ENCODE measurements at regions not wholly inside any gene's neighbourhood (a gene's known extent, or its start where the extent isn't known, plus 50 kb on each side); places are given as distances from the start of the nearest gene placed in this dataset.

DNA sequence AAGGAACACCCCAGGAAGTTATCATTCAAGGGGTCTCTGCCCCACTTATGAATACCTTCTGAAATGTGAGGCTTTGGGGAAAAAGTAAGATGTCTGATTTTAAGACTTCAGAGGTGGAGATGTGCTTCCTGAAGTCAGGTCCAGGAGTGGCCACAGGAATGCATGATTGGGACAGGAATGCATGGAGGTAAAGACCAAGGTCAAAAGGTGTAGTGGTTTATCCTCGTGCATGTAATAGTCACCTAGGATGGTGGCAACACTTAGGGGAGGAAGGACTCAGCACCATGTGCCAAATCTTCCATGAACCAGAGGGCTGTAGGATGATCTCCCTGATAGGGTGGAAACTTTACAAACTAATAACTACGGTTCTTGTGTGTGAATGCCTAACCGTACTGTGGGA, 217.3 kb downstream of the C12orf75 start:
- no peak for DNase-seq

DNA sequence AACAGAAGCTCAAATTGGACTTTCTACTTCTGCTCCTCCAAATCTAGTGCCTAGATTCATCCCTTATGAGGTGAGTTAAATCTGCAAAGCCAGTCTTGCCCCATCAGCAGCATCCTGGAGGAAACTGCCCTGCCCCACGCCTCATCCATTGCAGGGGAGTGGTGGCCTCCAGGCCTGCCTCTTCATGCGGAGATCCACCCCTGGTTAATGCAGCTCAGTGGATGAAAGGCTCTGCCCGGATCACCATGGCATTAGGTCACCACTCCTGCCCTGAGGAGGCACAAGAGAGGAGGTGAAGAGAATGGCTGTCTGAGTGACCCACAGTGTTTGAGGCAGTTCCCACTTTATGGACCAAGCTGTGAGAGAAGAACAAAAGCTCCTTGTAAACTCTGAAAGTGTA, 218.1 kb downstream of the C12orf75 start:
- DNase-seq, result no peak

DNA sequence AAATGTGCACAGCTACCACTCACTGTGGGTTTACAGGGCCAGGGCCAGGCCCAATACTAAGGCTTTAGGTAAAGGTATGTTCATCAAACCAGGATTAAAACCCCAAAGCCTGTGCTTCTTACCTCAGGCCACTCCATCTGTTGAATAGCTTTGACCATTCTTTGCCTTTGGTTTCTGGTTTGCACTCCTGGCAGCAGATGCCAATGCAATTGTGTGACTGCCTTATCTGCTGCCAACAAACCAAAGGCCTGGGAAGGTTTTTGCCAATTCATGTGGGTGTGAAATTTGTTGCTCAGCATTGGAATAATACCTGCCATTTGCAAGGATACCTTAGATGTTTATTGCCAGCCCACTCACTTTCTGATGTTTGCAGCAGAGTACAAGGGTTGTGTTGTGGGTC, 221.6 kb downstream of the C12orf75 start:
- no peak for DNase-seq

DNA sequence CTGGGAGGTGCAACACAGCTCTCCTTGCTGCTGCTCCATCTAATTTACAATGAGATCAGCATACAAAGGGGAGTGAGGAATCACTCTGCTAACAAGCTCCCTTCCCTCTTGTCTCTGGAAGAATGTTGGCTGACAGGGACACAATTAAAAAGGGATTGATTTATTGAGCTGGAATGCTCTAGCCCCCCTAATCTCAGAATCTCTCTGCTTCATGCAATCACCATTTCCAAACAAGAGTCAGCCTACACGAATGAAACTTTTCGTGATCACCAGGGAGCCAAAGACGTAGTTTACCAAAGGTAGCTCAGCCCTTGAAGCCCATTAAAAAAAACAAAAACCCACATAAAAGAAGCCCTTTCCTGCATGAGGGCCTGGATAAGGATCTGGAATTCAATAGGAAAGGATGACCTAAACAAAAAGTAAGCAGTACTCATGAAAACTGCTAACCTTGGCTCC, 223.8 kb downstream of the C12orf75 start:
- no peak for DNase-seq

DNA sequence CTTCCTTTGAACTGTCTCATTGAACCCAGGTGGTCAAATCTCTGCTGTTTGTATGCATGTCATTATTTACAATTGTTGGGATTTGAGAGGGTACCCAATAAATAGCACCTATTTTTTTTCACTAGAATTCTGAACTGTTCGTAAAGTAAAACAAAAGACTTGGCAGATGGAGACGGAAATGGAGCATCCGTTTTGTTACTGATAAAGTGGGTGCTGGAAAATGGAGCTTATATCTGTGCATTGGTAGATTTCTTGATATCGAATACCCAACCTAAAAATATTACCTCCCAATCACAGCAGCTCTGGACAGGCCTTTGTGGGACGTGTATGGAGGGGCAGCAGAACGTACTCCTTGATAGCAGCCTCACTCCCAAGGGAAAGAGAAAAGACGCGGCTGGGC, 224.4 kb downstream of the C12orf75 start:
- DNase-seq, result no peak

DNA sequence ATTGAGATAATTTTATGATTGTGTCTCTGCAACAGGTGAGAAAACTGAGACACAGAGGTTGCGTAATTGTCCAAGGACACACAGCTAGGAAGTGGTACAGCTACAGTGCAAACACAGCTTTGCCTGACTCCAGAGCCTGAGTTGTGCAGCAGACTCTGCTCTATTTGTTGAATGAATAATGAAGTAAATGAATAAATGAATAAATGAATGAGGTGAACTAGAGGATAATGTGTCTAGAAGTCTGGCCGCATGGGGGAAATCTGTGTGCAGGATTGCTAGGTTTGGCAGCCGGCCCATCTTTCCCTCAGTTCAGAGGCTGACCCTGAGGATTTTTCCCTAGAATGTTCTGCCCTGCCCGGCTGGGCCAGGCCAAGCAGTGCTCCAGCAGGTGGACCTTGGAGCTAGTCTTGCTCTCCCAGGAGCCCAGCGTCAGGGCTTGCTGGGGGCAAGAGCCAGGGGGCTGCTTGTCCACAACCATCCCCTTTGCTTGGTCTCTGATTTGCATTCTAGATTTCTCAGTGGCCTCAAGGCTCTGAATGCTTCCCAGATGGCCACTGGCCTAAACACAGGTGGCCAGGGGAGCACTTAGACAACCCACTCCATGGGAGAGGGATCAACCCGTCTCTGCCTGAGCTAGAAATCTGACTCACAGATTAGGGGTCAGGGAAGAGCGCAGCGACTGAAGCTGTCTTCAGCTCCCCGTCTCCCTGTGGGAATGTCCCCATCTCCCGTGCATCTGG, 225.2 kb downstream of the C12orf75 start:
- no peak for DNase-seq

DNA sequence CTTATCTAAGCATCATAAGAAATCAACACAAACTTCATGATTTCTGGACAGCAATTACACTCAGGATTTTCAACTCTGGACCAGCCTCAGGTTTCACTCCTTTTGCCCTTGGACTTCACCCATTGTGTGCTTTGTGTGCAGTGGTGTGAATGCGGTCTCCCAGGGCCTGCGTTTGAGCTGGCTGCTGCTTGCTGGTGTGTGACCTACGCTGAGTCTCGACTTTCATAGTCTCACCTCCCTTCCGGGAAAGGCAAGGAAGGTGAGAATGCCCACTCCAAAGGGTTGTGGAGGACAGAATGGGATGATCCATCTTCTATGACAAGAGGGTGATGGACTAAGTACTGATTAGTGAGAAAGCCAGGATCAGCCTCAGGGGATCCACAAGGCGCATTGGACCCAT, 228.8 kb downstream of the C12orf75 start:
- DNase-seq, result no peak

DNA sequence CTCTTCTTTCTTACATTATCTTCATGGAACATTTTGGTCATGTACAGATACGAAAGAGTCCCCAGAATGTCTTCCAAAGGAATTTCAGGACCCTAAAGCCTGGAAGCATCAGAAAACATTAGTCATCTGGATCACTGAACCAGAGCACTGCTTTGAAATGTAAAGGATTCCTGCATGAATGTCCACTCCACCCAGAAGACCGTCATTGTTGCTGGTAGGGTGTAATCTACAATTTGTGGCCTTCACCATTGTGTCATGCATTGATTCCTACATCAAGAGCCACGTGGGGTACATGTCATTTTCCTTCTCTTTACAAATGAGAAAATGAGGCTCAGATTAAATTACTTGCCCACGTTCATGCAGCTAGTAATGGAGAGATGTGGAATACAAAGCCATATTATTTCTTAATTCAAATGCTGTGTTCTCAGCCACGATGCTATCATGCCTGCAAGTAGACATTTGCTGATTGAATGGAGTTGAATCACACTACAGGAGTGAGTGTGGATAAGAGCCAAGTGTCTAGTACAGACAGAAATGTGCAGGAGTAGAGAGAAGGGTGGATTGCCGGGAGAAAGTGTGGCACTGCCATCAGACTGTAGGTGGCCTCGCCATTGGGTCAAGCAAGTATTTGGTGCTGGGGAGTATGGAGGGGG, 231.2 kb downstream of the C12orf75 start:
- DNase-seq, result no peak

DNA sequence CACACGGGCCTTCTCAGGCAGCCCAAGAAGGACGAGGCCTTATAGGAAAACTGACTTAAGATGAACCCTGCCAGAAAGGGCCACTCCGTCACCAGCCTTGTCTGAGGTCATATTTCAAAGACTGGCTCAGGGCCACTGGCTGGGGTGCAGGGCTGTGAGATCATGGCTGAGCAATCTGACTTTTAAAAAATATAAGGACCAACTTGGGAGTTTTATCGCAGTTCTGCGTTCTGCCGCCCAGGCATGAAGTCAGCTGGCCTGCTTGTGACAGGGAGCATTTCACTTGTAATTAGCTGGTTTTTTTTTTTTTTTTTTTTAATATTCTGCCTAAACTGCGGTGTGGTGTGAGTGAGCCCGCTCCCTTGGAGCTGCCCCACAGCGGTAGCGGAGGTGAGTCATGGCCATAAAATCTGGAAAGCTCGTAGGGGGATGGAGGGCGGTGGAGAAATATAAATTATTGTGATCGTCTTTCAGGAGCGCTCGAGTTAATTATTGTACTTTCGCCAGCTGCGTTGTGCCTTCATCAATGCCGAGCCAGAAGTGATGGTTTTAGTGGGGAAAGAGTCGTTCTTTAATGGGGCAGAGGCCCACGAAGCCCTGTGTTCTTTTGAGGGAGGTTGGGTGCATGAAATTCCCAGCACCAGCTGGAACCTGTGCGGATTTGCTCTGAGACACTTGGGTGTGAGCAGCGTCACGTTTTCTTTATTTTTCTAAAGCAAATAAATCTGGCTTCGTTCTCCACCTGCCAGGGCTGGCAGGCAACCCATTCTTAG, 231.9 kb downstream of the C12orf75 start:
- no peak for DNase-seq

DNA sequence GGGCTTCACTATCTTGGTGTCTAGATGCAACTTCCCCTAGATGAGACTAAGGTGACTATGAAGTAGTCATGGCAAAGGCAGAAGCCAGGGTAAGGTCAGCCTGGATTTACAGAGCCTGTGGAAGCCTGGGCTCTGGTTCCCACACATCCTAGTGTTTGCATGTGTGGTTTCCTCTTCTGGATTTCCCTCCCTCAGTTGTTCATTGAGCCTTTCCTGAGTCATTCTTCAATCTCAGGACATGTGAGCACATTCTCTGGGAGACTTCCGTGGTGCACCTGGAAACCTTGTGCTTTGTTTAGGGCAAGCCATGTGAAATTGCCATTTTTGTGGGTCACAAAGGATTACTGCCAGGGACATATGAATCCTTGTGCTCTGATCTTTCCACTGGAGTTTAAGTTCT, 236.6 kb downstream of the C12orf75 start:
- DNase-seq, result no peak

DNA sequence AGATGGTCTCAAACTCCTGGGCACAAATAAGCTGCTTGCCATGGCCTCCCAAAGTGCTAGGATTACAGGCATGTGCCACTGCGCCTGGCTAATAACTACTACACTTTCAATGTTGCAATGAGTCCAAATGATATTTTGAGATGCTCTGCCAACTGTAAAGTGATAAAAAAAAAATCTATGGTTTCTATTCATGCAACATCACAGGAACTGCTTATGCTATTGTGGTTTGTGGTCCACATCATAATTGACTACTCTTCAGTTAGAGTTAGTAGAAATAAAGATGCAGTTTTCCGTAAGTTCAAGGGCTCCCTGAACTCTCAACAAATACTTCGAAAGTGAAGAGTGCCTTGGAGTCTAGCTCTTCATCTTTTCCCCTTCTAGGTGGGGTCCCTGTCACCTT, 239.4 kb downstream of the C12orf75 start:
- no peak for DNase-seq

DNA sequence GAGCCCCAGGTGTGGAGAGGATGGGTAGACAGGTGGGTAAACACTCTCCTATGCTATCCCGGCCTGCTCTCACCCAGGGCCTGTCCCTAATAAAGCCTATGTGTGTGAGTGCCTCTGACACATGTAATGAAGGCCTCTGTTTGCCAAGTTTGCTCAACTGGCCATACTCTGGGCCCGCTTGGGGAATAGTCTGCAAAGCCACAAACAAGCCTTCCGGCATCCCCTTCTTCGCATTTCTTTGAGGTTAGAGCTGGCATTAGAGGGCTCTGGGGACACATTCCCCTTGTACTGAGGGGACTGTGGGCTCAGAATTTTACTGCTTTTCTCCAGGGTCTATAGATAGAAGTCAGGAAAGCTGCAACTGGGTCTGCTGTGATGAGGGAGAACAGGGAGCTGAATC, 240.5 kb downstream of the C12orf75 start:
- DNase-seq, result no peak

DNA sequence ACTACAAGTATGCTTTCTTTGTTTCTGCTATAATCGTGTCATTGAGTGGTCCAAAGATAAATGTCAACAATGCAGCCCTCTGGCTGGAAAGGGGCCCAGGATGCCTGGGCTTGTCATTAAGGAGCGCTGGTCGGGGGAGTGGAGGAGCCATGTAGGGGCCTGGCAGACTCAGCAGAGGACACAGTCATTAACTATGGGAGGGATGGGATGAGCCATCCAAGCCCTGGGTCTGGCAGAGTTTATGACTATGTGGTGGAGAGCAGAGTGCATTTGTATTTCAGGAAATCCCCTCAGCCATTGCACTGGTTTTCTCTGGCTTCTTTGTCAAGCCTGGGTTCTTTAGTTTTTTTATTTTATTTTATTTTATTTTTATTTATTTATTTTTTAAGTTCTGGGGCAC, 243.1 kb downstream of the C12orf75 start:
- DNase-seq, result no peak

DNA sequence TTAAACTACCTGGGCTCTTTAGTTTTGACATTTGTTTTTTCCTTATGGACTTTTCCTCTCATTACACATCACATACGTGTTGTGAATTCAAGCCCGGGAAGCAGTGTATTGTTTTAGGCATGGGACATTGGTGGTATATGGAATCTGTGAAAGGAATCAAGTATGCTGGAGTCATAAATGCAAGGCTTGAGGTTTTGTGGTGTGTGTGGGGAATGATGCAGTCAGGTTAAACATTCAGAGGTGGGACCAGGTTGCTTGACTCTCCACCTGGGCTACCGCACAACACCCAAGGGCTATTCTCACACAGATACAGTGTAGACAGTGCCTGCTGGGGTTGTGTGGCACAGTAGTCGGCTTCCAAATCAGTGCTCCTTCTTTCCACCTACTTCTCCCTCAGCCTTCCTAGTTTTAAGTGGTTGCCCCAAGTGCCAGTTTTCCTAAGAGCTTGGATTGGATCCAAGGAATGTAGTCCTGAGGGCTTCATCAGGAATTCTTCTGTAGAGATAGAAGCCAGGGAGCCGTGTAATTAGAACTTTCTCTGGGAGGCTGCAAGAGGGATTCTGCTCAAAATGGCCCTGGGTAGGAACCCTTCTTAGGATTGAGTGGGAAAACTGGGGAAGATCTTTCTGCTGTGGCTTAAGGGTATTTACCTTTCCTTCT, 243.7 kb downstream of the C12orf75 start:
- DNase-seq, result no peak

DNA sequence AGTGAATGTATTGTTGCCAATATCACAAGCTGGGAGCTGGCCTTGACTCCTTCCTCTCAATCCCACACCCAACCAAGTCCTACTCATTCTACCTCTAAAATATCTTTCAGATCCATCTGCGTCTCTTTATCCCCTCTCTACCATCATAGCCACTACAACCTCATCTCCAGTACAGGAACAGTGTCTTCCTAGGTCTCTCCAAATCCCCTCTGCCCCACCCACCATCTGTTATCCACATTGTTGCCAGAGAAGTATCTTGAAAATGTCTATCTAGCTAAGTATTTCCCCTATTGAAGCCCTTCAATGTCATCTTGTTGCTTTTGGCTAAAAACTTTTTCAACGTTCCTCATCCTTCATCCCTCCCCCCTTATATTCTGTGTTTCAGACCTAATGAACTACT, 244.7 kb downstream of the C12orf75 start:
- DNase-seq, result no peak

DNA sequence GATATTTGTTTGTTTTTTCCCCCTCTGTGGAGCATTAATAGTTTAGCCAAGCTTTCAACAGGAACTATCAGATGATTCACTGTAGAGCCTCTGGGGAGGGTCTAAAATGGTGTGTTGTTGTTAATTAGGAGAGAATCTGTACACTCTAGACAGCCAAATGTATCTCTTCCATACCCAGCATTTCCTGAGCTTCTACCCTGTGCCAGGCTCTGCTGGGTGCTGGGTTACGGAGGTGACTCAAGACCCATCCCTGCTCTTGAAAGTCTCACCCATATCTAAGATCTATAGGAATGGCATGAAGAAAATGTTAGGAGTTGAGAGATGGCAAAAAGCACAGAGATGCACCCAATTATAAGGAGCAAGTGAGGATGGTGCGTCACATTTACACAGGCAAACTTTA, 245.8 kb downstream of the C12orf75 start:
- no peak for DNase-seq

DNA sequence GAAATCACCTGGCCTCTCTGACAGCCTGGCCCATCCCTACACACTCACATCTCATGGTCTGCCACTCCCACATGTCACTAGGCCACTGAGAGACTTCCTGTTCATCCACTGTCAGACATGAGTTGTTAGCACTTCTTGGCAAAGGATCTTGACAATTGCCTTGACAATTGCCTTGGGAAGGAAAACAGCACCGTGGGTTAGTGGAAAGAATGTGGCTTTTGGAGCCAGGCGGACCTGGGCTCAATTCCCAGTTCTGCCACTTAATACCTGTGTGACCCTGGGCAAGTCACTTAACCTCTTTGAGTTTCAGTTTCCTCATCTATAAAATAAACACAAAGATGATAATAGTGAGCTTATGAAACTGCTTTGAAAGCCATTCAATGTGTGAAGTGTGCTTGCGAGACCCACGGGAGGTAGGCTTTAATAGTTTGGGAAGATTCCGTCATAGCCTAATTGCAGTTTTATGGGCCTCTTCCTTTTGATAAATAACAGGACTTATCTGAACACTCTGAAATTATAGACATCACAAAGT, 250.4 kb downstream of the C12orf75 start:
- DNase-seq, result no peak

DNA sequence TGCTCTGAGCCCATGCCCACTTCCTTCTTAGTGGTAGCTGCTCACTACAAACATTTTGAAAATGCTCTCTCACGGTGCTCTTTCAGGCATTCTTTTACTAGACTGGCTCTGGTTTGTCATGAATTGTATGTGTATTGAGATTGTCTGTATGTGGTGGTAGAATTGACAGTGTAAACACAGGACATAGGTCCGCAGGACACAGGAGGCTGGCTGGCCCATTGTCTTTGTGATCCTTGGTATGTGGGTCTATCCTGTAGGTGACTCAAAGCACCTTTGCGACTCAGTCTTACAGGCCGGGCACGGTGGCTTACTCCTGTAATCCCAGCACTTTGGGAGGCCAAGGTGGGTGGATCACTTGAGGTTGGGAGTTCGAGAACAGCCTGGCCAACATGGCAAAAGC, 250.9 kb downstream of the C12orf75 start:
- no peak for DNase-seq

DNA sequence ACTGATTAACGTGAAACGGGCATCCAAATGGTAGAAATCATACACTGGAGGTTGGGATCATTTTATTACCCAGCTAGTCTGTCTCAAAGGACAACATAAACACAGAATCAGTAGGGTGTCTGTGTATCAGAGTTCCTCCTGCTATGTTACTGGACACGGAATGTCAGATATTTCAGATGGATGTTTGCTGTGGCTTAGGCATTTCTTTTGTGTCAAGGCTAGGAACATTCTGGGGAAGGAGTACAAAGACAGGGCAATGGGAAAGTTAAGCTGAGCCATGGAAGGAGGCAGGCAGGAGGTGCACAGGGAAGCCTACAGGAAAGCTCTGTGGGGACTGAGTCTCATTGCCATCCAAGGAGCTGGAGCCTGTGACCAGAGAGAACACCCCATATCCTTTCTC, 254.6 kb downstream of the C12orf75 start:
- no peak for DNase-seq

DNA sequence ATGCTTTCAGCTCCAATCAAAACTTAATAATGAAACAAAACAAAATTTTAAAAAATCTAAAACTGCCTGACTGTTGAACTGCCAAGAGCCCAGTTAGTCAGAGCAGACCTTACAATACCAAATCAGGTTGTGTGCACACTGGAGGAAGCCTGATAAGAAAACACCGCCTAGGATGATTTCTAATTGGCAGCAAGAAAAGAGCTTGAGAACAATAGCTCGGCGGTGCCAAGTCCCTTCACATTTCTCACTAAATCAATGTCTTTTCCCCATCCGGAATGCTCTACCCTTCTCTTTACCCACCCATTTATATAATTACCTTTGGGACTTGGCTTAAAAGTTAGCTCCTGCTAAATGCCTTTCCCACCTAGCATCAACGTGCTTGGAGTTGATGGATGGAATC, 256.7 kb downstream of the C12orf75 start:
- no peak for DNase-seq

DNA sequence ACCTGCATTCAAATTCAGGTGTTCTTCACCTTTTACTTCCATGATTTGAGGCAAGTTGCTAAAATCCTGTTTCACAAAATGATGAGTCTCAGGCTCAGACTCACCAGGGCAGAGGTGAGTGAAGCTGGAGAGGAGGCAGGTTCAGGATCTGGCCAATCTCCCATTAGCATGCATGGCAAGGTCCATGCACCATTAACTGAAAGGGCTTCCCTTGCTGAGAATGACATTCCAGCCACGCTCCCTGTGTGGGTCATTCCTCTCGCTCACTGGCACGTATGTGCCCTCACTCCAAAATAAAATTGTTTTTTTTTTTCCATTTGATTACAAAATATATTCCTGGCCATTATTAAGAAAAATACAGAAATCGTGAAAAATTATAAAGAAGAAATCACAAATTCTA, 257.6 kb downstream of the C12orf75 start:
- no peak for DNase-seq

DNA sequence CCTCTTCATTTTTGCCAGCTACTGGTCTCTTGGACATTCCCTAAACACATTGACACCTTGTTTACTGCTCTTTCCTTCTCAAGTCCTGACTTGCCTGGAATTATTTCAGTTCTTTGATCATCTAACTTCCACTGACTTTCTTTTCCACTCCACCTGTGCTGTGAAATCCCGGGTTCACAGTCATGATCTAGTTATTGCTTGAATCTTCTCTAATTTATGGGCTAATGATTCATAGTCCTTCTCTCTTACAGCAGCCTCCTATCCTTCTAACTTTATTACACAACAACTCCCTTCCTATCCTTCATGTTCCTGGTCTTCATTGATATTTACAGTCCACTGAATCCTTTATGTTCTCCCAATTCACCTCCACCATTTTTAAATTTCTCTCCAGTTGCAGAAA, 260.1 kb downstream of the C12orf75 start:
- DNase-seq, result no peak

DNA sequence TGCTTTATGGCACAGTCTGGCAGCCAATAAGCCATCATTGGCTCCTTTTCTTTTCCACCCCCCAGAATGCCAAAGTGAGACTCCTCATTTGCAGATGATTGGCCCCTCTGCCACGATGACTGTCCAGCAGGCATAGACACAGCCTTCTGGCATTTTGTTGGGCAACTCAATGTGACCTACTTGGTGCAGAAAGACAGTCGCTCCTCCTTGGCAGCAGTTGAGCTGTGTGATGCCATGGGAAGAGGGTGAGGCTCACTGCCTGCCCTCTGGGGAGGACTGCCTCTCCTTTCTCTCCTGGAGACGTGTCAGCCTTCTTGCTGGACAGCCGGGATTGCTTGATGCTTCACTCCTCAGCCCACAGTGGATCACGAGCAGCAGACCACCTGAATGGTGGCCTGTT, 264.9 kb downstream of the C12orf75 start:
- DNase-seq, result no peak

All from CD4-positive, alpha-beta T cell treated with Interleukin-10 for 1 hour (primary cell).